Lung (tissue), 11 donors: ENCODE measurements at regions not wholly inside any gene's neighbourhood (a gene's known extent, or its start where the extent isn't known, plus 50 kb on each side); places are given as distances from the start of the nearest gene placed in this dataset.

Source experiments
- ATAC-seq: fragments of 200-7000 bp; cut with Tn5 transposase; one replicate; pipeline ENCODE4 v1.9.1; 2020; ENCODE audit warnings: moderate number of reproducible peaks; ENCODE audit not compliant: insufficient read depth, low FRiP score
- DNase-seq, 3 donors: peaks; one replicate each; pipeline ENCODE4 v3.0.0-alpha.2; 2013 to 2017
- H3K27ac ChIP-seq, 2 donors: one replicate each; pipeline ENCODE4 v1.5.1; 2013; ENCODE audit warnings: mild to moderate bottlenecking in 2 of 2, moderate library complexity in 2 of 2, control low read depth in 1 of 2, inconsistent platforms in 1 of 2, low read depth in 1 of 2, low read length in 1 of 2
- H3K27me3 ChIP-seq, 3 donors: one replicate each; pipeline ENCODE4 v1.5.1; 2013; ENCODE audit warnings: low read length in 2 of 3; ENCODE audit not compliant: control insufficient read depth in 3 of 3, insufficient read depth in 3 of 3
- H3K36me3 ChIP-seq, 4 donors: one replicate each; pipeline ENCODE4 v1.5.1; 2013; ENCODE audit warnings: low read length in 4 of 4, mild to moderate bottlenecking in 1 of 4, moderate library complexity in 1 of 4; ENCODE audit not compliant: control insufficient read depth in 4 of 4, insufficient read depth in 4 of 4
- H3K4me1 ChIP-seq, 5 donors: one replicate each; pipeline ENCODE4 v1.5.1; 2013; ENCODE audit warnings: low read length in 5 of 5, mild to moderate bottlenecking in 2 of 5, moderate library complexity in 1 of 5; ENCODE audit not compliant: control insufficient read depth in 5 of 5, insufficient read depth in 5 of 5
- H3K4me3 ChIP-seq: one replicate; pipeline ENCODE4 v1.5.1; 2013; ENCODE audit warnings: mild to moderate bottlenecking, control low read depth, moderate library complexity
- H3K9ac ChIP-seq, 2 donors: one replicate each; pipeline ENCODE4 v1.5.1; 2013; ENCODE audit warnings: low read length in 2 of 2, control low read depth in 1 of 2; ENCODE audit not compliant: insufficient read depth in 1 of 2
- H3K9me3 ChIP-seq, 4 donors: one replicate each; pipeline ENCODE4 v1.5.1; 2013; ENCODE audit warnings: low read length in 3 of 4, mild to moderate bottlenecking in 1 of 4, moderate library complexity in 1 of 4; ENCODE audit not compliant: control insufficient read depth in 4 of 4, insufficient read depth in 3 of 4
- WGBS, 2 donors: extraction: QIAGEN DNeasy Blood & Tissue Kit; methylation state at CpG; one replicate each; pipeline ENCODE4 v1.1.7; 2013; 5-methylcytosine and 5-hydroxymethylcytosine counted together
- TF ChIP-seq, protein P1 (sequence below): IDR thresholded peaks from 2 replicates; pipeline ENCODE4 v1.5.1; 2012; ENCODE audit warnings: mild to moderate bottlenecking; ENCODE audit errors: control extremely low read depth, extremely low read depth
- donor health status: control.
- donor health status: control.
- donor health status: Bipolar disorder and iron deficiency.
- donor health status: healthy.
- donor health status: DM: yes; HTN: yes; CAD: no.

DNA sequence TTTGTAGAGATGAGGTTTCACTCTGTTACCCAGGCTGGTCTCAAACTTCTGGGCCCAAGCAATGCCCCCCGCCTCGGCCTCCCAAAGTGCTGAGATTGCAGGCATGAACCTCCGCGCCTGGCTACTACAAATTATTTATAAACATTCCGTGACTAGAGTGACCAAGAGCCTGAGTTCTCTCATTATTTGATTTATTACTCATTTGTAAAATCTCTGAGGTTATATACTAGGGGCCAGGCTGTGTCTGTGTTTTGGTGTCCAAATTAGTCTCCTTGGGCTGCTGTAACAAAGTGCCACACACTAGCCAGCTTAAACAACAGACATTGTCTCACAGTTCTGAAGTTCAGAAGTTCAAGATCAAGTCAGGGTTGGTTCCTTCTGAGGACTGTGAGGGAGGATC is 70.8 kb upstream of the ELAC2 start:
- TF ChIP-seq, protein P1, sequence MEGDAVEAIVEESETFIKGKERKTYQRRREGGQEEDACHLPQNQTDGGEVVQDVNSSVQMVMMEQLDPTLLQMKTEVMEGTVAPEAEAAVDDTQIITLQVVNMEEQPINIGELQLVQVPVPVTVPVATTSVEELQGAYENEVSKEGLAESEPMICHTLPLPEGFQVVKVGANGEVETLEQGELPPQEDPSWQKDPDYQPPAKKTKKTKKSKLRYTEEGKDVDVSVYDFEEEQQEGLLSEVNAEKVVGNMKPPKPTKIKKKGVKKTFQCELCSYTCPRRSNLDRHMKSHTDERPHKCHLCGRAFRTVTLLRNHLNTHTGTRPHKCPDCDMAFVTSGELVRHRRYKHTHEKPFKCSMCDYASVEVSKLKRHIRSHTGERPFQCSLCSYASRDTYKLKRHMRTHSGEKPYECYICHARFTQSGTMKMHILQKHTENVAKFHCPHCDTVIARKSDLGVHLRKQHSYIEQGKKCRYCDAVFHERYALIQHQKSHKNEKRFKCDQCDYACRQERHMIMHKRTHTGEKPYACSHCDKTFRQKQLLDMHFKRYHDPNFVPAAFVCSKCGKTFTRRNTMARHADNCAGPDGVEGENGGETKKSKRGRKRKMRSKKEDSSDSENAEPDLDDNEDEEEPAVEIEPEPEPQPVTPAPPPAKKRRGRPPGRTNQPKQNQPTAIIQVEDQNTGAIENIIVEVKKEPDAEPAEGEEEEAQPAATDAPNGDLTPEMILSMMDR: no peak
- Histone ChIP-seq H3K9me3 (no peaks in the 10 kb centered on the region), H3K27ac (no peak overlapping the region), H3K36me3 (no peaks in the 10 kb centered on the region), H3K9ac (no peak overlapping the region), H3K4me1 (peaks cover 0 to 10% (median 0%) of the 10 kb centered on the region in 5 donors), H3K4me3 (no peak overlapping the region), H3K27me3 (peaks cover 0 to 6% (median 0%) of the 10 kb centered on the region in 3 donors)
- no peak for ATAC-seq
- 83% methylated on average over 5 of the region's 5 CpGs for WGBS, 2 donors
- no peak for DNase-seq

DNA sequence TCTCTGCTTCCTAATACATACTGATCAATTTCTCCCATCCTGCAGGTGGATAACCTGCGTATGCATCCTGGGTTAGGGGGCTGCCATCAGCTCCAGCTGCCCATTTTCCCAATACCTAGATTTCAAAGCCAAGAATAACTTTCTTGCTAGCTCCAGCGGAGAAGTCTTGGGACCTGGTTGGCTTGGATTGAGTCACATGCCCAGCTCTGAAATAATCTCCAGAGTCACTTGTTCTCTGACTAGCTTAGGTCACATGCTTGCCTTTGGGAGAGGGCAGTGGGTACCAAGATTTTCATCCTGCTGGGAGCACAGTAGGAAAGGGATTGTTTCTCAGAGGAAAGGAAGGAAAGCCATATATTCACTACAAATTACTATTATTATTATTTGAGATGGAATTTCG is 70.0 kb upstream of the ELAC2 start:
- no peak overlapping the region for H3K27ac ChIP-seq
- WGBS, 2 donors: 68 to 85% methylated on average over 3 of the region's 3 CpGs
- no peak overlapping the region for H3K9ac ChIP-seq
- H3K9me3 ChIP-seq: no peaks in the 10 kb centered on the region
- H3K27me3 ChIP-seq: peaks cover 0 to 6% (median 0%) of the 10 kb centered on the region in 3 donors
- peaks cover 0 to 10% (median 0%) of the 10 kb centered on the region in 5 donors for H3K4me1 ChIP-seq
- H3K36me3 ChIP-seq: no peaks in the 10 kb centered on the region
- TF ChIP-seq, protein P1: no peak
- ATAC-seq (no peak), DNase-seq (no peak)
- H3K4me3 ChIP-seq: no peak overlapping the region

DNA sequence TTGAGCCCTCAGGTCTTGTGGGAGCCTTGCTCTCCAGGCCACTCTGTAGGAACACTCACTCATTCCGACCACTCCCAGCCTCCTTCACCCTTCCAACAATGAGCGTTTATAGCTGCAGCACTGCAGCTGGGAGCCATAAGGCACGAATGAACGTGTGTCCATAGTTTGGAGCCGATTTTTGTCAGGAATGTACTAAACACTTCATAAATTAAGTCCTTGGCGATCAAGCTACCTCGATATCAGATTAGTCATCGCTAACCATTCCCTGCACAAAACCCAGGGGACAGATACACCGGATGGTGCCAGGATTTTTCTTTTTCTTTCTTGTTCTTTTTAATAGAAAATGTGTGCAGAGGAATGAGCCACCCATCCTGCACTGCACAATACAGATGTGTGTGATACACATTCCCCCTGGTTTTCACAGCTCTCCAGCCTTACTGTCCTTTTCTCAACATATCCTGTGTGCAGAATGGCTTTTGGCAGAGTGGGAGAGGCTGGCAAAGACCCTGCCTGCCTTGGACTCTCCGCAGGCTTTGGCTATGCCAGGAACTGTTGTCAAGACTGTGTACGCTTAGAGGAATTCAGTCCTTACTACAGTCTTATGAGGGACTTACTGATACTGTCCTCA is 68.4 kb upstream of the ELAC2 start:
- peak; percentile 20 to 54 (median 34) for DNase-seq
- no peak for ATAC-seq

More for the DNA sequence above, 68.4 kb upstream of the ELAC2 start:
- H3K36me3 ChIP-seq: no peaks in the 10 kb centered on the region
- WGBS, 2 donors: 64 to 79% methylated on average over 11 of the region's 11 CpGs
- H3K27ac ChIP-seq: no peak overlapping the region
- no peak overlapping the region for H3K9ac ChIP-seq
- peaks cover 0 to 10% (median 0%) of the 10 kb centered on the region in 5 donors for H3K4me1 ChIP-seq
- no peak overlapping the region for H3K4me3 ChIP-seq
- TF ChIP-seq, protein P1: no peak
- H3K27me3 ChIP-seq: peaks cover 0 to 6% (median 0%) of the 10 kb centered on the region in 3 donors
- no peaks in the 10 kb centered on the region for H3K9me3 ChIP-seq
